Keratinocyte (primary cell): ENCODE measurements at regions not wholly inside any gene's neighbourhood (a gene's known extent, or its start where the extent isn't known, plus 50 kb on each side); places are given as distances from the start of the nearest gene placed in this dataset.

Source experiments
- DNase-seq: peaks from one replicate; pipeline ENCODE4 v3.0.0-alpha.2; 2011; ENCODE audit warnings: low read depth, missing footprints, low spot score
- FAIRE-seq: peaks from 2 replicates; lab custom pipeline; 2011; peaks lifted over from hg19 to GRCh38; lab: Jason Lieb, UNC
- H2AFZ ChIP-seq: 2 replicates; pipeline ENCODE4 v1.6.0; 2012; ENCODE audit warnings: low read length, control low read depth, inconsistent platforms; ENCODE audit not compliant: control insufficient read depth
- H3K27ac ChIP-seq: 2 replicates; pipeline ENCODE4 v1.5.1; 2011; ENCODE audit warnings: low read length; ENCODE audit not compliant: control insufficient read depth, insufficient read depth
- H3K27me3 ChIP-seq: 3 replicates; pipeline ENCODE4 v1.6.0; 2011; ENCODE audit warnings: low read length; ENCODE audit not compliant: control insufficient read depth, insufficient read depth; ENCODE audit errors: extremely low read depth
- H3K36me3 ChIP-seq, 2 experiments: 2 replicates in 1 of 2; 3 replicates in 1 of 2; pipeline ENCODE4 v1.5.1; 2011; ENCODE audit warnings: low read length in 2 of 2, mild to moderate bottlenecking in 1 of 2; ENCODE audit not compliant: control insufficient read depth in 2 of 2, insufficient read depth in 2 of 2; ENCODE audit errors: extremely low read depth in 1 of 2
- H3K4me1 ChIP-seq: 3 replicates; pipeline ENCODE4 v1.5.1; 2011; ENCODE audit warnings: low read length; ENCODE audit not compliant: control insufficient read depth, insufficient read depth; ENCODE audit errors: extremely low read depth
- H3K4me2 ChIP-seq: 3 replicates; pipeline ENCODE4 v1.6.0; 2011; ENCODE audit warnings: low read depth, low read length; ENCODE audit not compliant: control insufficient read depth, insufficient read depth; ENCODE audit errors: extremely low read depth
- H3K4me3 ChIP-seq, 3 experiments: fragments of 200-600 bp in 1 of 3; sonication (generic) in 1 of 3; 2 replicates in 2 of 3; 3 replicates in 1 of 3; pipeline ENCODE4 v1.5.1; 2011 to 2016; ENCODE audit warnings: low read length in 3 of 3, mild to moderate bottlenecking in 3 of 3, control low read depth in 2 of 3, inconsistent platforms in 1 of 3, low read depth in 1 of 3, mixed read lengths in 1 of 3, mixed run types in 1 of 3, moderate library complexity in 1 of 3; ENCODE audit not compliant: control insufficient read depth in 2 of 3, insufficient read depth in 2 of 3; ENCODE audit errors: extremely low read depth in 1 of 3
- H3K79me2 ChIP-seq: 2 replicates; pipeline ENCODE4 v1.6.0; 2012; ENCODE audit warnings: low read length; ENCODE audit not compliant: control insufficient read depth, insufficient read depth
- H3K9ac ChIP-seq: 3 replicates; pipeline ENCODE4 v1.6.0; 2011; ENCODE audit warnings: low read length; ENCODE audit not compliant: control insufficient read depth, insufficient read depth; ENCODE audit errors: extremely low read depth
- H3K9me1 ChIP-seq: 3 replicates; pipeline ENCODE4 v1.6.0; 2011; ENCODE audit warnings: low read length; ENCODE audit not compliant: control insufficient read depth, insufficient read depth; ENCODE audit errors: extremely low read depth
- H3K9me3 ChIP-seq: 2 replicates; pipeline ENCODE4 v1.5.1; 2012; ENCODE audit warnings: low read depth, low read length; ENCODE audit not compliant: control insufficient read depth
- H4K20me1 ChIP-seq: 3 replicates; pipeline ENCODE4 v1.6.0; 2011; ENCODE audit warnings: low read length; ENCODE audit not compliant: control insufficient read depth, insufficient read depth; ENCODE audit errors: extremely low read depth
- EZH2 ChIP-seq: IDR thresholded peaks from one replicate; pipeline ENCODE4 v1.6.1; 2012; ENCODE audit warnings: inconsistent platforms, mild to moderate bottlenecking, low read length, moderate library complexity
- dilution Hi-C: fragments of 300-500 bp; cut with MboI; formaldehyde crosslinking; loops from one replicate; pipeline ENCODE4 v1.7.0; 2020; ENCODE audit warnings: low sequenced_read_pairs; ENCODE audit not compliant: extremely low pct_ligation_motif_present
- TF ChIP-seq, protein P1 (sequence below), 3 experiments: IDR thresholded peaks in 1 of 3; conservative IDR thresholded peaks in 1 of 3; optimal IDR thresholded peaks in 1 of 3; 2 replicates in 2 of 3; 3 replicates in 1 of 3; pipeline versions ENCODE3 to v1.5.1; 2011; ENCODE audit warnings: low read length in 3 of 3, mild to moderate bottlenecking in 3 of 3, moderate library complexity in 2 of 3, control low read depth in 1 of 3, inconsistent platforms in 1 of 3; ENCODE audit not compliant: insufficient read depth in 2 of 3; ENCODE audit errors: extremely low read depth in 1 of 3

DNA sequence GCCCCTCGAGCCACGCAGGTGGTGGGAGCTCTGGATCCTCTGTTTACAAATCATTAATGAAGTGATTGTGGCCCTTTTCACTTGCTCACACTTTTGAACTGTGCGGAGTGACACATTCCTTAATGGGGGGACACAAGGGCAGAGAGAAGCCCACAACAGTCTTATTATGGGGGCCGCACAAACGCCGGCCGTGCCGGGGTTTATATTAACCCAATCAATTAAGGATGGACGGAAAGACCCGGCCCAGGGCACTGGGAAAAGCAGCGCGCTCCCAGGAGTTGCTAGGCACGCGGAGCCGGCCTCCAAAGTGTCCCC is 634.8 kb downstream of the IRX1 start:
- no peak for TF ChIP-seq EZH2
- TF ChIP-seq, protein P1, sequence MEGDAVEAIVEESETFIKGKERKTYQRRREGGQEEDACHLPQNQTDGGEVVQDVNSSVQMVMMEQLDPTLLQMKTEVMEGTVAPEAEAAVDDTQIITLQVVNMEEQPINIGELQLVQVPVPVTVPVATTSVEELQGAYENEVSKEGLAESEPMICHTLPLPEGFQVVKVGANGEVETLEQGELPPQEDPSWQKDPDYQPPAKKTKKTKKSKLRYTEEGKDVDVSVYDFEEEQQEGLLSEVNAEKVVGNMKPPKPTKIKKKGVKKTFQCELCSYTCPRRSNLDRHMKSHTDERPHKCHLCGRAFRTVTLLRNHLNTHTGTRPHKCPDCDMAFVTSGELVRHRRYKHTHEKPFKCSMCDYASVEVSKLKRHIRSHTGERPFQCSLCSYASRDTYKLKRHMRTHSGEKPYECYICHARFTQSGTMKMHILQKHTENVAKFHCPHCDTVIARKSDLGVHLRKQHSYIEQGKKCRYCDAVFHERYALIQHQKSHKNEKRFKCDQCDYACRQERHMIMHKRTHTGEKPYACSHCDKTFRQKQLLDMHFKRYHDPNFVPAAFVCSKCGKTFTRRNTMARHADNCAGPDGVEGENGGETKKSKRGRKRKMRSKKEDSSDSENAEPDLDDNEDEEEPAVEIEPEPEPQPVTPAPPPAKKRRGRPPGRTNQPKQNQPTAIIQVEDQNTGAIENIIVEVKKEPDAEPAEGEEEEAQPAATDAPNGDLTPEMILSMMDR (optimal IDR thresholded peaks at IDR 0.05 in 1 of 3, IDR thresholded peaks at IDR 0.05 in 1 of 3, conservative IDR thresholded peaks at IDR 0.05 in 1 of 3; ENCODE audit: extremely low read depth in 1 of 3, insufficient read depth in 2 of 3, low read length in 3 of 3) = no peak
- DNase-seq (no peak), FAIRE-seq (no peak)
- H3K36me3 ChIP-seq = no peaks in the 10 kb centered on the region
- no peak overlapping the region for H3K27ac ChIP-seq
- no peaks in the 10 kb centered on the region for H3K9me3 ChIP-seq
- H3K79me2 ChIP-seq = no peaks in the 10 kb centered on the region
- H4K20me1 ChIP-seq = no peaks in the 10 kb centered on the region
- no peak overlapping the region for H2AFZ ChIP-seq
- H3K9ac ChIP-seq = no peak overlapping the region
- dilution Hi-C loops = no loop called here
- H3K4me1 ChIP-seq = no peaks in the 10 kb centered on the region
- H3K9me1 ChIP-seq = no peaks in the 10 kb centered on the region
- H3K4me2 ChIP-seq = no peak overlapping the region
- H3K4me3 ChIP-seq = no peak overlapping the region
- H3K27me3 ChIP-seq = no peaks in the 10 kb centered on the region

DNA sequence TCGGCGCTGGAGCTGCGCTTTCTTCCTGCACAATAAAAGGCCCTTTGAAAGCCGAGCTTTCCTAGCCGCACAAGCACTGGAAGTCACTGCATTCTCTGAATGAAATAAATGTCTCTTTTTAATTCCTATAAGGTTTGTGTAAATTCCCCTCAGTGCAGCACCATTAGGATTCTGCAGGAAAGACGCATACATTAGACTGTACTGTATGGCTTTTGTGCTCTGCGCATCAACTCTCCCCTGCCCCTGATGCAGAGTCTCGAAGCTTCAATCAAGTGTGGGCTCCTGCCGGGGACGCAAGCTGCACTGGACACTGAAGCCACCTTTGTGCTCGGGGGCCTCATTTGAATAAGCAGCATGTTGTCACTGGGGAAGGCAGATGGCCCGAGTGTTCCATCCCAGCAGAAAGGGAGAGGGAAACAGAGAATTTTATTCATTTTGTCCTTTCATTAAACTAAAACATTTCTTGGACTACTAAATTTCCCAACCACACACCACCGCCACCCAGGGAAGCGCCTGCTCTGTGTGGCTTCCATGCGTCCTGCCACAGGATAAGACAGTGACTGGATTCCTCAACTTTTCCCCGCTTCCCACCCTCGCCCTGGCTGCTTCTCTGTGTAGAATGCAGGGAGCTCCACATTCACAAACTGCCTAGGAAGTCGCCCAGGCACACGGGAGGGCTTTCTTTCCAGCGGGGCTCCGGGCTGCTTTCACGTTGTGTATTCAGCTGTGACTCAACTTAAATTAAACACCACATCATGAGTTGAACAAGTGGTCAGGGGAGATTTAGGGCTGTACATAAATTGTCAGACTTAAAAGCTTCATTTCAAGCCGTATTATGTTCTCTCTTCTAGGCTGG is 635.4 kb downstream of the IRX1 start:
- no peak overlapping the region for H2AFZ ChIP-seq
- TF ChIP-seq EZH2 = no peak
- TF ChIP-seq, protein P1 (optimal IDR thresholded peaks at IDR 0.05 in 1 of 3, IDR thresholded peaks at IDR 0.05 in 1 of 3, conservative IDR thresholded peaks at IDR 0.05 in 1 of 3; ENCODE audit: extremely low read depth in 1 of 3, insufficient read depth in 2 of 3, low read length in 3 of 3) = no peak
- DNase-seq (no peak), FAIRE-seq (no peak)
- H3K4me3 ChIP-seq = no peak overlapping the region
- no peaks in the 10 kb centered on the region for H3K36me3 ChIP-seq
- no peak overlapping the region for H3K4me2 ChIP-seq
- no peaks in the 10 kb centered on the region for H3K9me1 ChIP-seq
- H3K79me2 ChIP-seq = no peaks in the 10 kb centered on the region
- H3K27ac ChIP-seq = no peak overlapping the region
- dilution Hi-C loops = no loop called here
- no peak overlapping the region for H3K9ac ChIP-seq
- H3K4me1 ChIP-seq = no peaks in the 10 kb centered on the region
- no peaks in the 10 kb centered on the region for H3K9me3 ChIP-seq
- no peaks in the 10 kb centered on the region for H3K27me3 ChIP-seq
- no peaks in the 10 kb centered on the region for H4K20me1 ChIP-seq
